PFSK-1 (cell line): ENCODE measurements at regions not wholly inside any gene's neighbourhood (a gene's known extent, or its start where the extent isn't known, plus 50 kb on each side); places are given as distances from the start of the nearest gene placed in this dataset.

ENCODE experiments used
- POLR2AphosphoS5 ChIP-seq: IDR thresholded peaks from 2 replicates; pipeline ENCODE4 v1.6.1; 2012; ENCODE audit warnings: low read depth, mild to moderate bottlenecking, control low read depth, low read length, moderate library complexity
- TAF1 ChIP-seq: IDR thresholded peaks from 2 replicates; pipeline ENCODE4 v1.6.1; 2012; ENCODE audit warnings: low read length, control low read depth, borderline replicate concordance; ENCODE audit not compliant: insufficient read depth

DNA sequence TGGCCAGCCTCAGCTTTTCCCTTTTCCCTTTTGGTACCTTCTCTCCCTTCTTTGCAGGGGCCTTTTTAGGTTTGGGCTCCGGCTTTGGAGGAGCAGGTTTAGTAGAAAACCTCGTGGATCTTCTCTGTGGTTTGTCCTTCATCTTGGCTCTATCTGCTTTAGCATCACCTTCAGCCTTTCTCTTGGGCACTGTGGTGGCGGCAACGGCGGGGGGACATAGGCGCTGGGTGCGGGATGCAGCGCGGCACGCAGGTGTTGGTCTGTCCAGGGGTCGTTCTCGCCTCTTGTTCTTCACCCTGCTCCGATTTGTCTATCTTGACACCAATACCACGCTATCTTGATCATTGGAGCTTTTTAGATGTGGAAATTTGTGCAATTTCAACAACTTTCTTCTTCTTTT, 64.5 kb upstream of the SMAD3 start:
- TF ChIP-seq TAF1 (no peak), POLR2AphosphoS5 (no peak)
